ENCODE measurements at regions not wholly inside any gene's neighbourhood (a gene's known extent, or its start where the extent isn't known, plus 50 kb on each side); places are given as distances from the start of the nearest gene placed in this dataset.

GRCh38 chr7:46522354-46522906, 601.4 kb upstream of the IGFBP3 start:
- TF ChIP-seq CTCF (IDR thresholded peaks at IDR 0.05) (no peak), POLR2A (IDR thresholded peaks at IDR 0.05) (no peak)

Measured in heart left ventricle (tissue), 13 donors.